HEK293T (cell line): ENCODE measurements at regions not wholly inside any gene's neighbourhood (a gene's known extent, or its start where the extent isn't known, plus 50 kb on each side); places are given as distances from the start of the nearest gene placed in this dataset.

Experiments used
- CTCF ChIA-PET: fragments of 350-600 bp; formaldehyde crosslinking; extraction: SDS; loops from one replicate; lab custom pipeline; 2021; ENCODE audit warnings: antibody characterized with exemption, inconsistent platforms; lab: Yijun Ruan, JAX
- POLR2A ChIA-PET: fragments of 350-600 bp; formaldehyde crosslinking; extraction: SDS; loops from one replicate; lab custom pipeline; 2020; ENCODE audit warnings: antibody characterized with exemption, inconsistent platforms; lab: Yijun Ruan, JAX
- DNase-seq: peaks from one replicate; pipeline ENCODE4 v3.0.0; 2012; ENCODE audit warnings: mixed read lengths; ENCODE audit errors: extremely low spot score
- ARNT ChIP-seq: fragments of 450-650 bp; IDR thresholded peaks from 2 replicates; pipeline ENCODE4 v1.6.1; 2017; ENCODE audit warnings: mild to moderate bottlenecking
- BHLHE40 ChIP-seq: fragments of 450-650 bp; IDR thresholded peaks from 2 replicates; pipeline ENCODE4 v1.6.1; 2016; ENCODE audit warnings: mild to moderate bottlenecking, moderate library complexity, borderline replicate concordance
- CTBP1 ChIP-seq: fragments of 450-650 bp; IDR thresholded peaks from 2 replicates; pipeline ENCODE4 v1.6.1; 2016; ENCODE audit warnings: borderline replicate concordance
- ELF4 ChIP-seq: fragments of 450-650 bp; IDR thresholded peaks from 2 replicates; pipeline ENCODE4 v1.6.1; 2017; ENCODE audit warnings: antibody characterized with exemption
- FOXA1 ChIP-seq: fragments of 450-650 bp; IDR thresholded peaks from 2 replicates; pipeline ENCODE4 v1.6.1; 2016; ENCODE audit warnings: mild to moderate bottlenecking
- FOXK2 ChIP-seq: fragments of 450-650 bp; IDR thresholded peaks from 2 replicates; pipeline ENCODE4 v1.6.1; 2016; ENCODE audit warnings: mild to moderate bottlenecking
- FOXM1 ChIP-seq: fragments of 450-650 bp; IDR thresholded peaks from 2 replicates; pipeline ENCODE4 v1.6.1; 2017; ENCODE audit warnings: mild to moderate bottlenecking, borderline replicate concordance
- HDGF ChIP-seq: fragments of 450-650 bp; IDR thresholded peaks from 2 replicates; pipeline ENCODE4 v1.6.1; 2017; ENCODE audit warnings: antibody characterized with exemption, borderline replicate concordance
- L3MBTL2 ChIP-seq: fragments of 450-650 bp; conservative IDR thresholded peaks from 2 replicates; pipeline ENCODE4 v1.6.1; 2016; ENCODE audit warnings: mild to moderate bottlenecking
- LEF1 ChIP-seq: fragments of 450-650 bp; IDR thresholded peaks from 2 replicates; pipeline ENCODE4 v1.6.1; 2017; ENCODE audit warnings: mild to moderate bottlenecking, borderline replicate concordance
- NFRKB ChIP-seq: fragments of 450-650 bp; IDR thresholded peaks from 2 replicates; pipeline ENCODE4 v1.6.1; 2016; ENCODE audit warnings: mild to moderate bottlenecking, moderate library complexity
- PKNOX1 ChIP-seq: fragments of 450-650 bp; IDR thresholded peaks from 2 replicates; pipeline ENCODE4 v1.6.1; 2016
- SP1 ChIP-seq: fragments of 450-650 bp; IDR thresholded peaks from 2 replicates; pipeline ENCODE4 v1.6.1; 2017
- SUZ12 ChIP-seq: fragments of 450-650 bp; IDR thresholded peaks from 2 replicates; pipeline ENCODE4 v1.6.1; 2016; ENCODE audit warnings: mild to moderate bottlenecking
- TARDBP ChIP-seq: fragments of 450-650 bp; IDR thresholded peaks from 2 replicates; pipeline ENCODE4 v1.6.1; 2016
- ZNF384 ChIP-seq: fragments of 450-650 bp; IDR thresholded peaks from 2 replicates; pipeline ENCODE4 v1.6.1; 2016

DNA sequence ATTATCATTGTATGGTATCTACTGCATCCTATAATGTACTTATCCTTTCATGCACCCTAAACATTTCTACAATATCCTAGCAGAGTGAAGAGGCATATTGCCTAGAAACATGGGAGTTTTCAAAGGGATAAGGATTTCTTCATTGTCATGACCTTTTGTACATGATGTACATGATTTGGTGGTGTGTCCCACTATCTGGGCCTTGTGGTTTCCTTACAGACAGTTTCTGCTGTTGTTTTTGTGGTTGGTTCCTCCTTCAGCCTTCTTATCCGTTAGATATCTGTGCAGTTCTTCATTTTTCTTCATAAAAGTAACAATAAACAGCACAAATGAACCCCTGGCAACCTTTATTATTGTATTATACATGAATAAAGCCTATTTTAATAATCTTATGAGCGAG lies 70.4 kb upstream of the BACH1 start:
- DNase-seq = no peak
- ChIA-PET CTCF (no interaction called here), POLR2A (no interaction called here)
- TF ChIP-seq ZNF384 (no peak), TARDBP (no peak), CTBP1 (no peak), PKNOX1 (no peak), LEF1 (no peak), NFRKB (no peak), HDGF (no peak), ARNT (no peak), SUZ12 (no peak), FOXK2 (no peak), L3MBTL2 (no peak), ELF4 (no peak), FOXA1 (no peak), BHLHE40 (no peak), FOXM1 (no peak), SP1 (no peak)

DNA sequence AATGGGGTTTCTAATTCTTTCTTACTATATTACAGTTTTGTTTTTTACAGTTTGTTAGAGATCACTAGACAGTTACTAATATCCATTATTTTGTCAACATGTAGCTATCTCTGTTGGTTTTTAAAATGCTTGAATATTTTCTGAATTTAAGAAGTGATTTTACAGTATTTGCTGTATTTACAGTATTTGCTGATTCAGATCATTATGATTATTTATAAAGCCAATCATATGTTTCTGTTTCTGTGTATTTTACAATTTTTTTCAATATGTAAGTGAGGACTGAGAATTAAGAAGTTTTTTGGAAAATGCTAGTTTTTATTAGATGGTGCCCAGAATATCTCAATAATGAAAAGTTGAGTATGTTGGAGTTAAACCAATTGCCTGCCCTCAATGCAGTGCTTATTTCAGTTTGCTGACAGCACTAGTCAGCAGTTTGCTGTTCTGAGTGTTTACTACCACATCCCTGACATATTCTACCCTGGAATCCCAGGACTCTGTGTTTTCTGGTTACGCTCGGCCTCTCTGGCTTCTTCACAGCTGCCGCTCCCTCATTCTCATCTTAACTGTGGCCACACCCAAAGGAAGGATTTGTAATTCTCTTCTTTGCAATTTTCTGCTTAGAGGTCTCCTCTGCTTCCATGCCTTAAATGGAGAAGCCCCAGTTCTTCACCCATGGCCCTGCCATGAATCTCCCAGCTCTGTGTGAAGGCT lies 68.0 kb upstream of the BACH1 start:
- no peak for DNase-seq
- ChIA-PET CTCF (no interaction called here), POLR2A (no interaction called here)
- no peak for TF ChIP-seq CTBP1
- no peak for TF ChIP-seq BHLHE40
- no peak for TF ChIP-seq TARDBP

- CTCF ChIA-PET = interaction anchor here (1.2 kb wide), 1 partner anchor 13 kb away, joined by 3 read pairs; no protein-coding TSS in a partner anchor
- DNase-seq = no peak
These were observed 66.8 kb upstream of the BACH1 start for GRCh38 chr21:29231756-29232529.

GRCh38 chr21:29232530-29233255 lies 66.0 kb upstream of the BACH1 start:
- ChIA-PET POLR2A (no interaction called here), CTCF (interaction anchor here (1.2 to 1.3 kb wide), 2 partner anchors 12 to 116 kb away, joined by 3 read pairs; no protein-coding TSS in a partner anchor)
- TF ChIP-seq LEF1 = no peak
- TF ChIP-seq FOXK2 = no peak
- no peak for TF ChIP-seq TARDBP
- TF ChIP-seq PKNOX1 = no peak
- TF ChIP-seq FOXM1 = no peak
- no peak for TF ChIP-seq SP1
- TF ChIP-seq NFRKB = no peak
- DNase-seq = no peak

More at GRCh38 chr21:29231756-29232529, 66.8 kb upstream of the BACH1 start:
- TF ChIP-seq FOXM1 (no peak), SUZ12 (no peak), CTBP1 (no peak), FOXK2 (no peak), PKNOX1 (no peak), ELF4 (no peak), ARNT (no peak), TARDBP (no peak), ZNF384 (no peak), NFRKB (no peak), SP1 (no peak), BHLHE40 (no peak), FOXA1 (no peak), HDGF (no peak)
- POLR2A ChIA-PET = no interaction called here

GRCh38 chr21:29233256-29233546 lies 65.5 kb upstream of the BACH1 start:
- DNase-seq = no peak
- TF ChIP-seq PKNOX1 = no peak
- TF ChIP-seq HDGF = no peak
- no peak for TF ChIP-seq SUZ12
- TF ChIP-seq LEF1 = no peak
- TF ChIP-seq NFRKB = no peak
- no peak for TF ChIP-seq BHLHE40
- no peak for TF ChIP-seq CTBP1
- ChIA-PET POLR2A (interaction anchor here (1.3 kb wide), 1 partner anchor 66 kb away, joined by 3 read pairs; no protein-coding TSS in a partner anchor), CTCF (interaction anchor here (0.9 to 1.3 kb wide), 3 partner anchors 11 to 115 kb away, joined by 3 to 4 read pairs (median 3); no protein-coding TSS in a partner anchor)
